Neural cell (in vitro differentiated cells): ENCODE measurements at regions not wholly inside any gene's neighbourhood (a gene's known extent, or its start where the extent isn't known, plus 50 kb on each side); places are given as distances from the start of the nearest gene placed in this dataset.

Source experiments
- H2AFZ ChIP-seq: fragments of 200-600, 300-800 bp; sonication (generic), shearing (Covaris generic); 2 replicates; pipeline ENCODE4 v1.6.0; 2014; ENCODE audit warnings: low read depth, mild to moderate bottlenecking, antibody characterized with exemption, low read length, moderate library complexity
- H3F3A ChIP-seq: fragments of 200-600 bp; shearing (Covaris generic); 2 replicates; pipeline ENCODE4 v1.6.1; 2016; ENCODE audit warnings: mild to moderate bottlenecking, moderate library complexity, mixed read lengths, antibody characterized with exemption, low read length; ENCODE audit not compliant: insufficient read depth, poor library complexity, severe bottlenecking
- H3K27ac ChIP-seq: fragments of 200-600, 300-800 bp; sonication (generic), shearing (Covaris generic); 2 replicates; pipeline ENCODE4 v1.5.1; 2014; ENCODE audit warnings: mild to moderate bottlenecking, low read length, moderate library complexity
- H3K27me3 ChIP-seq: fragments of 300-800, 200-600 bp; sonication (generic), shearing (Covaris generic); 2 replicates; pipeline ENCODE4 v1.6.0; 2014; ENCODE audit warnings: mild to moderate bottlenecking, low read depth, low read length, moderate library complexity; ENCODE audit not compliant: insufficient read depth
- H3K36me3 ChIP-seq: fragments of 300-800, 200-600 bp; sonication (generic), shearing (Covaris generic); 2 replicates; pipeline ENCODE4 v1.5.1; 2014; ENCODE audit warnings: mild to moderate bottlenecking, antibody characterized with exemption, low read length, moderate library complexity; ENCODE audit not compliant: insufficient read depth
- H3K4me2 ChIP-seq: fragments of 300-800, 200-600 bp; sonication (generic), shearing (Covaris generic); 2 replicates; pipeline ENCODE4 v1.6.0; 2014; ENCODE audit warnings: mild to moderate bottlenecking, low read length
- H3K4me3 ChIP-seq: fragments of 300-800, 200-600 bp; sonication (generic), shearing (Covaris generic); 2 replicates; pipeline ENCODE4 v1.5.1; 2014; ENCODE audit warnings: mild to moderate bottlenecking, low read length, moderate library complexity
- H3K79me2 ChIP-seq: fragments of 200-600 bp; shearing (Covaris generic); replicated peaks from 2 replicates; pipeline ENCODE4 v1.6.0; 2014; ENCODE audit warnings: mild to moderate bottlenecking, low read length, moderate library complexity; ENCODE audit not compliant: insufficient read depth
- H3K9ac ChIP-seq: fragments of 300-800, 200-600 bp; sonication (generic), shearing (Covaris generic); 2 replicates; pipeline ENCODE4 v1.6.1; 2016; ENCODE audit warnings: mild to moderate bottlenecking, low read length, mixed read lengths
- H3K9me2 ChIP-seq: fragments of 200-600 bp; shearing (Covaris generic); 2 replicates; pipeline ENCODE4 v1.6.1; 2016; ENCODE audit warnings: mild to moderate bottlenecking, low read length, mixed read lengths; ENCODE audit not compliant: insufficient read depth
- H3K9me3 ChIP-seq: fragments of 200-600, 300-800 bp; sonication (generic), shearing (Covaris generic); 2 replicates; pipeline ENCODE4 v1.6.1; 2016; ENCODE audit warnings: mild to moderate bottlenecking, mixed run types, low read length, moderate library complexity, mixed read lengths
- H4K20me1 ChIP-seq: fragments of 200-600 bp; shearing (Covaris generic); 2 replicates; pipeline ENCODE4 v1.6.1; 2016; ENCODE audit warnings: mild to moderate bottlenecking, mixed run types; ENCODE audit not compliant: insufficient read depth
- EP300 ChIP-seq: fragments of 450-650 bp; conservative IDR thresholded peaks from 2 replicates; pipeline ENCODE4 v1.6.1; 2014; ENCODE audit warnings: antibody characterized with exemption, mild to moderate bottlenecking, moderate library complexity; ENCODE audit not compliant: poor library complexity, severe bottlenecking
- EZH2 ChIP-seq: fragments of 200-600, 300-800 bp; shearing (Covaris generic), sonication (generic); IDR thresholded peaks from 2 replicates; pipeline ENCODE4 v1.6.1; 2014; ENCODE audit warnings: antibody characterized with exemption, low read length, borderline replicate concordance, mild to moderate bottlenecking; ENCODE audit not compliant: insufficient read depth, poor library complexity, severe bottlenecking
- MXI1 ChIP-seq: fragments of 450-650 bp; conservative IDR thresholded peaks from 2 replicates; pipeline ENCODE4 v1.6.1; 2014; ENCODE audit warnings: antibody characterized with exemption, mild to moderate bottlenecking; ENCODE audit not compliant: poor library complexity, severe bottlenecking
- POLR2AphosphoS5 ChIP-seq: IDR thresholded peaks from 2 replicates; pipeline ENCODE4 v1.6.1; 2012
- RAD21 ChIP-seq: fragments of 450-650 bp; conservative IDR thresholded peaks from 2 replicates; pipeline ENCODE4 v1.6.1; 2014; ENCODE audit warnings: antibody characterized with exemption, mild to moderate bottlenecking, moderate library complexity
- SMC3 ChIP-seq: fragments of 450-650 bp; conservative IDR thresholded peaks from 2 replicates; pipeline ENCODE4 v1.6.1; 2014; ENCODE audit warnings: antibody characterized with exemption, mild to moderate bottlenecking, moderate library complexity; ENCODE audit not compliant: poor library complexity
- TAF1 ChIP-seq: IDR thresholded peaks from 2 replicates; pipeline ENCODE4 v1.6.1; 2012; ENCODE audit warnings: low read depth
- TF ChIP-seq, protein P1 (sequence below): IDR thresholded peaks from 2 replicates; pipeline ENCODE4 v1.6.1; 2012; ENCODE audit warnings: borderline replicate concordance
- TF ChIP-seq, protein P2 (sequence below): fragments of 450-650 bp; IDR thresholded peaks from 2 replicates; pipeline ENCODE4 v1.5.1; 2014; ENCODE audit warnings: antibody characterized with exemption, mild to moderate bottlenecking, moderate library complexity; ENCODE audit not compliant: poor library complexity, severe bottlenecking

DNA sequence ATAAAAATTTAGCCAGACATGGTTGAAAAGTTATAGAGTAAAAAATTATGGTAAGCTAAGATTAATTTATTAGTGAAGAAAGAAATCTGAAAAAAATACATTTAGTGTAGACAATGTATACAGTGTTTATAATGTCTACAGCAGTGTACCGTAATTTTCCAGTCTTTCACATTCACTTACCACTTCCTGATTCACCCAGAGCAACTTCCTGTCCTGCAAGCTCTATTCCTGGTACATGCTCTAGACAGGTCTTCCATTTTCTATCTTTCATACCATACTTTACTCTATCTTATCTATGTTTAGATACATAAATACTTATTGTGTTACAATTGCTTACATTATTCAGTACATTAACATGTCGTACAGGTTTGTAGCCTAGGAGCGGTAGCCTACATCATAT, 1387.8 kb upstream of the ATXN8OS start:
- Histone ChIP-seq H3K9me2 (no peaks in the 10 kb centered on the region), H4K20me1 (no peaks in the 10 kb centered on the region), H3K79me2 (no peaks in the 10 kb centered on the region), H3K4me2 (no peak overlapping the region), H2AFZ (no peak overlapping the region), H3K36me3 (no peaks in the 10 kb centered on the region), H3F3A (no peaks in the 10 kb centered on the region), H3K27ac (no peak overlapping the region), H3K4me3 (no peak overlapping the region), H3K9me3 (no peaks in the 10 kb centered on the region), H3K9ac (no peak overlapping the region), H3K27me3 (no peaks in the 10 kb centered on the region)
- TF ChIP-seq, protein P1, sequence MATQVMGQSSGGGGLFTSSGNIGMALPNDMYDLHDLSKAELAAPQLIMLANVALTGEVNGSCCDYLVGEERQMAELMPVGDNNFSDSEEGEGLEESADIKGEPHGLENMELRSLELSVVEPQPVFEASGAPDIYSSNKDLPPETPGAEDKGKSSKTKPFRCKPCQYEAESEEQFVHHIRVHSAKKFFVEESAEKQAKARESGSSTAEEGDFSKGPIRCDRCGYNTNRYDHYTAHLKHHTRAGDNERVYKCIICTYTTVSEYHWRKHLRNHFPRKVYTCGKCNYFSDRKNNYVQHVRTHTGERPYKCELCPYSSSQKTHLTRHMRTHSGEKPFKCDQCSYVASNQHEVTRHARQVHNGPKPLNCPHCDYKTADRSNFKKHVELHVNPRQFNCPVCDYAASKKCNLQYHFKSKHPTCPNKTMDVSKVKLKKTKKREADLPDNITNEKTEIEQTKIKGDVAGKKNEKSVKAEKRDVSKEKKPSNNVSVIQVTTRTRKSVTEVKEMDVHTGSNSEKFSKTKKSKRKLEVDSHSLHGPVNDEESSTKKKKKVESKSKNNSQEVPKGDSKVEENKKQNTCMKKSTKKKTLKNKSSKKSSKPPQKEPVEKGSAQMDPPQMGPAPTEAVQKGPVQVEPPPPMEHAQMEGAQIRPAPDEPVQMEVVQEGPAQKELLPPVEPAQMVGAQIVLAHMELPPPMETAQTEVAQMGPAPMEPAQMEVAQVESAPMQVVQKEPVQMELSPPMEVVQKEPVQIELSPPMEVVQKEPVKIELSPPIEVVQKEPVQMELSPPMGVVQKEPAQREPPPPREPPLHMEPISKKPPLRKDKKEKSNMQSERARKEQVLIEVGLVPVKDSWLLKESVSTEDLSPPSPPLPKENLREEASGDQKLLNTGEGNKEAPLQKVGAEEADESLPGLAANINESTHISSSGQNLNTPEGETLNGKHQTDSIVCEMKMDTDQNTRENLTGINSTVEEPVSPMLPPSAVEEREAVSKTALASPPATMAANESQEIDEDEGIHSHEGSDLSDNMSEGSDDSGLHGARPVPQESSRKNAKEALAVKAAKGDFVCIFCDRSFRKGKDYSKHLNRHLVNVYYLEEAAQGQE = no peak

- no peaks in the 10 kb centered on the region for H3F3A ChIP-seq
- no peak overlapping the region for H2AFZ ChIP-seq
- no peaks in the 10 kb centered on the region for H3K36me3 ChIP-seq
- H4K20me1 ChIP-seq = no peaks in the 10 kb centered on the region
- no peaks in the 10 kb centered on the region for H3K27me3 ChIP-seq
- H3K79me2 ChIP-seq = no peaks in the 10 kb centered on the region
- H3K27ac ChIP-seq = no peak overlapping the region
- H3K4me2 ChIP-seq = no peak overlapping the region
- no peaks in the 10 kb centered on the region for H3K9me3 ChIP-seq
- no peak overlapping the region for H3K4me3 ChIP-seq
- no peaks in the 10 kb centered on the region for H3K9me2 ChIP-seq
- TF ChIP-seq, protein P1 = no peak
- TF ChIP-seq MXI1 = no peak
- no peak for TF ChIP-seq EP300
- TF ChIP-seq TAF1 = no peak
- TF ChIP-seq POLR2AphosphoS5 = no peak
- TF ChIP-seq EZH2 = no peak
- TF ChIP-seq SMC3 = no peak
- TF ChIP-seq, protein P2, sequence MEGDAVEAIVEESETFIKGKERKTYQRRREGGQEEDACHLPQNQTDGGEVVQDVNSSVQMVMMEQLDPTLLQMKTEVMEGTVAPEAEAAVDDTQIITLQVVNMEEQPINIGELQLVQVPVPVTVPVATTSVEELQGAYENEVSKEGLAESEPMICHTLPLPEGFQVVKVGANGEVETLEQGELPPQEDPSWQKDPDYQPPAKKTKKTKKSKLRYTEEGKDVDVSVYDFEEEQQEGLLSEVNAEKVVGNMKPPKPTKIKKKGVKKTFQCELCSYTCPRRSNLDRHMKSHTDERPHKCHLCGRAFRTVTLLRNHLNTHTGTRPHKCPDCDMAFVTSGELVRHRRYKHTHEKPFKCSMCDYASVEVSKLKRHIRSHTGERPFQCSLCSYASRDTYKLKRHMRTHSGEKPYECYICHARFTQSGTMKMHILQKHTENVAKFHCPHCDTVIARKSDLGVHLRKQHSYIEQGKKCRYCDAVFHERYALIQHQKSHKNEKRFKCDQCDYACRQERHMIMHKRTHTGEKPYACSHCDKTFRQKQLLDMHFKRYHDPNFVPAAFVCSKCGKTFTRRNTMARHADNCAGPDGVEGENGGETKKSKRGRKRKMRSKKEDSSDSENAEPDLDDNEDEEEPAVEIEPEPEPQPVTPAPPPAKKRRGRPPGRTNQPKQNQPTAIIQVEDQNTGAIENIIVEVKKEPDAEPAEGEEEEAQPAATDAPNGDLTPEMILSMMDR = no peak
- no peak for TF ChIP-seq RAD21
- no peak overlapping the region for H3K9ac ChIP-seq
Measured at GRCh38 chr13:68715651-68716050, 1392.0 kb upstream of the ATXN8OS start.
